D341Med (cell line): ENCODE measurements at regions not wholly inside any gene's neighbourhood (a gene's known extent, or its start where the extent isn't known, plus 50 kb on each side); places are given as distances from the start of the nearest gene placed in this dataset.

Experiments
- DNase-seq: peaks from one replicate; pipeline ENCODE4 v3.0.0; 2012; ENCODE audit warnings: low spot score

- DNase-seq = no peak
These were observed 88.2 kb downstream of the TMA16 start for GRCh38 chr4:163582703-163583102.

GRCh38 chr4:163587867-163588266, 93.4 kb downstream of the TMA16 start:
- DNase-seq = no peak

- no peak for DNase-seq
These were observed 94.0 kb downstream of the TMA16 start for GRCh38 chr4:163588532-163588931.

DNA sequence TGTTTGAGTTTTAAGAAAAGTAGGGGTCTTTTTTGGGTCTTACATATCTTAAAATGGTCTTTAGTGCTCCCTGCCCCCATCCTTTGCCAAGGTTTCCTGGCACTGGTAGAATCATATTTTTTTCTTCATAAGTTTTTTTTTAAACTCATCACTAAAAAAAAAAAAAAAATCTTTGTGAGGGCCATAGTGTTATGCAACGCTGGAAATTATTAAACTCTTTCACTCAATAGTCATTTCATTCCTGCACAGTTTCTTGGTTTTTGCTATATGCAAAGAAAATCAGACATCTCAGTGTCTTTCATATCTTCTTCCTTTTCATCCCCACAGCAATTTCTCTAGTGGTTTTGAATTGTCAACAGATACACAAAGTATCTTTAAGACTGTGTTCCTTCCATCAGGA, 95.6 kb downstream of the TMA16 start:
- DNase-seq = no peak

DNA sequence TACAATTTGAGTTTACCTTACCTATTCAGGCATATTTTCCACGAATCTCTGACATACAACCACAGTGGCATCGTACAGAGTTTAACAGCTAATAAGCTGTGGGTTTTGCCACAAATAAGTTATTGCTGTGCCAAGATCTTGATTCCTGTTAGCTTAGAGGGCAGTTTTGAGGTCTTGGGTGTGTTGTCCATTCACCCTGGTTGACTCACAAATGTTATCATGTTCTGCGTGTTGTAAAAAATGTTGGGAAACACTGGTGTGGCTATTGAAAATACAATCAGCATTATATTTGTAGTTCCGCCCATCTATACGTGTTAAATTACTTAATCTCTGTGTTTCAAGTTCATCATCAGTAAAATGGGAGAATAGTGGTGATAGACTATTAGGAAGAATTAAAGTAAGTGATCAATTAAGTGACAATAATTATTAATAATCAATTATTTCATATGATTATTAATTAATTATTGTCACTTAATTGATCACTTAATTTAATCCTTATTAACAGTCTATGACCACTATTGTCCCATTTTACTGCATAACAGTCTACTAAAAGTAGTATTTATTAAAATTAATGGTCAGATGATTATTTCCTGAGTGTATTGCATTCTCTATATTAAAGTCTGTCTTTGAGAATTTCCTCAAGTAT, 96.3 kb downstream of the TMA16 start:
- no peak for DNase-seq

- no peak for DNase-seq
These were observed 97.1 kb downstream of the TMA16 start for GRCh38 chr4:163591614-163592020.

DNA sequence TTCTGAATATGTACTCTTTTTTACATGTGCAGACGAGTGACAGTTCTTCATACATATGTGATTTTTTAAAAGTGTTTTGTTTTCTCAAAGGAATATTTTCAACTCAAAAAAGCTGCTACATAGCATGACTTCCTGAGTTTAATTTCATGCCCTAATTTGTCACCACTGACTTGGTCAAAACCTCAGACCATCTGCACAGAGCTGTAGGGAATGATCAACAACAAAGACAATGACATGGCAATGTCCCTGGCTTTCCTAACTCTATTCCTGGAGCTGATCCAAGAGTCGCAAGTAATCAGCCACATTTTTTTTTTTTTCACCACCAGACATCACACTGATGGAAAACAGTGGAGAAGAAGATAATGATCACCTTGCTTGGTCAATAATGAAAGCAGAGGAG, 97.7 kb downstream of the TMA16 start:
- no peak for DNase-seq

- no peak for DNase-seq
These were observed 101.1 kb downstream of the TMA16 start for GRCh38 chr4:163595580-163595979.

GRCh38 chr4:163598028-163598427, 103.5 kb downstream of the TMA16 start:
- DNase-seq = no peak

DNA sequence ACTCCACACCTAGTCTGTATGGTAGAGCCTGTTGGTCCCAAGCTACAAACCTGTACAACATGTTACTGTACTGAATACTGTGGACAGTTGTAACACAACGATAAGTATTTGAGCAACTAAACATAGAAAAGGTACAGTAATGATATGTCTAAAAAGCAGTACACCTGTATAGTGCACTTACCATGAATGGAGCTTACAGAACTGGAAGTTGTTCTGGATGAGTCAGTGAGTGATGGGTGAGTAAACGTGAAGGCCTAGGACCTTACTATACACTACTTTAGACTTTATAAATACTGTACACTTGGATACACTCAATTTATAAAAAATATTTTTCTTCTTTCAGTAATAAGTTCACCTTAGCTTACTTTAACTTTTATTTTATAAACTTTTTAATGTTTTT, 104.0 kb downstream of the TMA16 start:
- no peak for DNase-seq

GRCh38 chr4:163600727-163601126, 106.2 kb downstream of the TMA16 start:
- no peak for DNase-seq

GRCh38 chr4:163603257-163603656, 108.8 kb downstream of the TMA16 start:
- no peak for DNase-seq

DNA sequence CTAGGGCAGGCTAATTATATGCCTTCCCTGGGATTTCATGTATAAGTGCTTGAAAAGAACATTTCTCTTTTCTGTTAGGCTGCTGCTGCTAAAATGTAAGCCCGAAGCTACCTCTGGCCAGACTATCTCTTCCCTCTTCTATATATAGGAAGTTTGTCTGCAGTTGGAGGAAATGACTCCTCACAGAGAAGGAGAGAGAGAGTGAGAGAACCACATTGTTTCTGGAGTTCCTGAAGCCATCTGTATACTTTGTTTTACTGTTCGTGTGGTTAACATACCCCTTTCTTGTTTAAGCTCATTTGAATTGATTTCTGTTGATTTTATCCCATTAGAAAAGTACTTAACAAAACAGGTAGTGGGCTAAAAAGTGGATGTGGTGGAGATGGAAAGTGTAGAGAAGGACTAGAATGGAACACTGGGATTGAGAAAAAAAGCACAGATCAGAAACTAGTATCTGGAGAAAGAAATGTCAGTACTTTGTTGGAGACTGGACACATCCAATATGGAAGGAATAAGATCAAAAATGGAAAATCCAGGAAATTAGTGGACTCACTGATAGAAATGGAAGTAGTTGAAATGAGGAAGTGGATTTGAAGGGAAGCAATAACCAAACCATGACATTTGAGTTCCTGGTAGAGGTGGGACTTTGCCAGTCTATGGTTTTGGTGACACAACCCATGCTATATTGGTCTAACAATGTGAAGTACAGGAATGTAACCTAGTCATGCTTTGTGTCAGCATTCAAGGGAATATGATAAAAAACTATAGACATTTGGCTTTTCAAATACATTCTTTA, 112.6 kb downstream of the TMA16 start:
- DNase-seq = no peak

DNA sequence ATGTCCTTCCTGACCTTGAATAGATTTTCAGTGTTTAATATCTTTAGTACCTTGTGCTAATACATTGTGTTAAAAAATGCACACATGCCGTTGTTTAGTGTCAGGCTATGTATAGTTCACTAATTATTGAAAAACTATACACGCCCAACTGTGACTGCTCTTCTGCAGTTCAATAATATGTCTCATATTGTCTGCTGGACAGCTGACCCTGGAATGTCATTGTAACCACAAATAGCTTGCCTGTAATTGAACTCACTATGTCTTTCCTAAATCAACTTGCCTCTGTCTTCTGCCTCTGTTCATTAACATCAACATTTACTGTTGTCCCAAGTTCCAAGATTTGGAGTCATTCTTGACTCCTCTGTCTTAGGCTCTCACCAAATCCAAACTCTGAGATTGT, 114.5 kb downstream of the TMA16 start:
- DNase-seq = no peak

GRCh38 chr4:163610648-163611047, 116.2 kb downstream of the TMA16 start:
- no peak for DNase-seq

GRCh38 chr4:163611182-163611581, 116.7 kb downstream of the TMA16 start:
- no peak for DNase-seq

- DNase-seq = no peak
These were observed 117.4 kb downstream of the TMA16 start for GRCh38 chr4:163611784-163612445.

- DNase-seq = no peak
These were observed 118.3 kb downstream of the TMA16 start for GRCh38 chr4:163612762-163613161.

DNA sequence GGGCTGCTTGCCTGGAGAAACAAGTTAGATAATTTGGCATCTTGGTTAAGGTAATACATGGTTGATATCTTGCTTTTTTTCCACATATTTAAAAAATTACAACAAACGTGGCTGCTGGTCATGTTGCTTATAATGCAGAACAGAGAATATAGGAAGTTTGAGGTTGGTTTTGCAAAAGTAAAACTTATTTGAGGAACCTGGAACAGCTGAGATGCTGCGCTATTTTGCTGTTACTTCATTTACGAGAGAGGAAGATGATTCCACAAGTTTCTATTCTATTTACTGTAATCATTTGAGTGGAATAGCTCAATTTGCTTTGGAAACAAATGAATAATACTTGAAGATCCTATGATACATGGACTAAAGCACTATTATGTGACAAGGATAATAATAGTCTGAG, 118.9 kb downstream of the TMA16 start:
- no peak for DNase-seq

DNA sequence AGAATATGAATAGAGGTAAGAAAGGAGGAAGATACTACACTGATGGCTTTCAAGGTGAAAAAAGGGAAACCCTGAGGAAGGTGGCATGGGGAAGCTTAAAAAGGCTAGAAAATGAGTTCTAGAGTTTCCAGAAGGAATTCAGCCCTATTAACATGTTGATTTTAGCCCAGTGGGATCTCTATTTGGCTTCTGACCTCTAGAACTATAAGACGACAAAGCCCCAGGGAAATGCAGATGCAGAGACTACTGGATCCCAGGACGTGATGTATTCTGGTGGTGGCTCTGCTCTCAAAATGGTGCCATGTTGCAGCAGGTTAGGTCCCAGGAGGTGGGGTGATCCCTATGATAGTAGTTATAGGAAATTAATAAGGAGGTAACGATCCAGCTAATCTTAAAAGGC, 120.4 kb downstream of the TMA16 start:
- no peak for DNase-seq

DNA sequence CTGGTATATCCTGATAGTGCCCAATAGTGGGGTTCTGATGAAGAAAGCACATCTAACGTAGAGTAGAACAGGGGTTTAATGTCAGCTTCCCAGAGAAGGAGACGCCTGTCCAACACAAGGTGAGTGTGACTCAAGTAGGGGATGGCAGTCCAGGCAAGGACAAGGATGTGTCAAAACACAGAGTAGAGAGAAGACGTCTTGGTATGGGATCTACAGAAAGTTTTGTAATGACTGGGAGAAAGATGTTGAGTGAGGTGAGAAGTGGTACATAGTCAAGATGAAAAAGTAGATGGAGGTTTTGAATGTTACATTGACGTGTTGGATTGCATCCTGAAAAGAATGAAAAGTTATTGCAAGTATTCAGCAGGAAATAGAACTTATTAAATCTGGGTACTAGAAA, 124.4 kb downstream of the TMA16 start:
- no peak for DNase-seq

DNA sequence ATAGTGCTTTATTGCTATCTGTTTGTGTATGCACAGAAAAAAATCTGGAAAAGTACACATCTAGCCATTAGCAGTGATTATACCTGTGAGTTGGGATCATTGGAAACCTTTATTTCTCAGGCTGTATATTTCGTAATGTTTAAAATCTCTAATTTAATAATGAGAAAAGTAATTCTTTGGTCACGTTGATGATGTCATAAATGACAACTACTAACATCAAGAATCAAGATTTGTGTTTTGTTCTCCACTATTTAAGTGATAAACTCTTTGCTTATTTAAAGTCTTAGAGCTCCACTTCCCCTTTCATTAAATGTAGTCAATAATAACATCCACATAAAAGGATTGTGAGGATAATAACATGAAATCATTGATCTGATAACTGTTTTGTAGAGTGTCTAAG, 126.2 kb downstream of the TMA16 start:
- DNase-seq = no peak

GRCh38 chr4:163621821-163622220, 127.3 kb downstream of the TMA16 start:
- DNase-seq = no peak
